ENCODE measurements at regions not wholly inside any gene's neighbourhood (a gene's known extent, or its start where the extent isn't known, plus 50 kb on each side); places are given as distances from the start of the nearest gene placed in this dataset.

GRCh38 chr18:8965398-8965797, 137.1 kb upstream of the NDUFV2 start:
- Mint-ChIP-seq H3K4me1 (peaks cover 15% of the 10 kb centered on the region), H3K9me3 (no peaks in the 10 kb centered on the region), H3K4me3 (no peak overlapping the region), H3K27me3 (no peaks in the 10 kb centered on the region), H3K27ac (no peak overlapping the region), H3K36me3 (no peaks in the 10 kb centered on the region)
- no peak for ATAC-seq

GRCh38 chr18:8966821-8967220, 135.7 kb upstream of the NDUFV2 start:
- no peaks in the 10 kb centered on the region for H3K9me3 Mint-ChIP-seq
- no peak overlapping the region for H3K4me3 Mint-ChIP-seq
- H3K36me3 Mint-ChIP-seq: no peaks in the 10 kb centered on the region
- no peak overlapping the region for H3K27ac Mint-ChIP-seq
- peaks cover 15% of the 10 kb centered on the region for H3K4me1 Mint-ChIP-seq
- no peaks in the 10 kb centered on the region for H3K27me3 Mint-ChIP-seq
- ATAC-seq: peak; percentile 59

GRCh38 chr18:8967573-8967972, 134.9 kb upstream of the NDUFV2 start:
- H3K27ac Mint-ChIP-seq: peak overlapping the region; percentile 39

GRCh38 chr18:8969639-8970390, 132.7 kb upstream of the NDUFV2 start:
- no peaks in the 10 kb centered on the region for H3K36me3 Mint-ChIP-seq
- peaks cover 7% of the 10 kb centered on the region for H3K9me3 Mint-ChIP-seq
- no peaks in the 10 kb centered on the region for H3K27me3 Mint-ChIP-seq
- no peak overlapping the region for H3K4me3 Mint-ChIP-seq
- peaks cover 15% of the 10 kb centered on the region for H3K4me1 Mint-ChIP-seq
- no peak for ATAC-seq
- H3K27ac Mint-ChIP-seq: no peak overlapping the region

More at GRCh38 chr18:8967573-8967972, 134.9 kb upstream of the NDUFV2 start:
- Mint-ChIP-seq H3K27me3 (no peaks in the 10 kb centered on the region), H3K36me3 (no peaks in the 10 kb centered on the region), H3K4me3 (no peak overlapping the region), H3K4me1 (peaks cover 15% of the 10 kb centered on the region), H3K9me3 (no peaks in the 10 kb centered on the region)
- ATAC-seq: no peak

- no peak for ATAC-seq
- Mint-ChIP-seq H3K27me3 (no peaks in the 10 kb centered on the region), H3K9me3 (peaks cover 7% of the 10 kb centered on the region), H3K4me3 (no peak overlapping the region), H3K36me3 (no peaks in the 10 kb centered on the region), H3K4me1 (peaks cover 15% of the 10 kb centered on the region), H3K27ac (no peak overlapping the region)
Measured at GRCh38 chr18:8970843-8971242, 131.7 kb upstream of the NDUFV2 start.

- Mint-ChIP-seq H3K36me3 (no peaks in the 10 kb centered on the region), H3K27ac (no peak overlapping the region), H3K9me3 (peaks cover 7% of the 10 kb centered on the region), H3K27me3 (no peaks in the 10 kb centered on the region), H3K4me3 (no peak overlapping the region), H3K4me1 (peaks cover 9% of the 10 kb centered on the region)
- ATAC-seq: no peak
Measured at GRCh38 chr18:8972116-8972515, 130.4 kb upstream of the NDUFV2 start.

GRCh38 chr18:8974279-8974678, 128.2 kb upstream of the NDUFV2 start:
- no peak for ATAC-seq
- Mint-ChIP-seq H3K4me3 (no peak overlapping the region), H3K4me1 (peaks cover 12% of the 10 kb centered on the region), H3K36me3 (no peaks in the 10 kb centered on the region), H3K27me3 (no peaks in the 10 kb centered on the region), H3K27ac (no peak overlapping the region), H3K9me3 (peaks cover 7% of the 10 kb centered on the region)

GRCh38 chr18:8974696-8975095, 127.8 kb upstream of the NDUFV2 start:
- H3K36me3 Mint-ChIP-seq: no peaks in the 10 kb centered on the region
- peaks cover 12% of the 10 kb centered on the region for H3K4me1 Mint-ChIP-seq
- H3K27ac Mint-ChIP-seq: no peak overlapping the region
- peaks cover 7% of the 10 kb centered on the region for H3K9me3 Mint-ChIP-seq
- H3K4me3 Mint-ChIP-seq: no peak overlapping the region
- no peak for ATAC-seq
- no peaks in the 10 kb centered on the region for H3K27me3 Mint-ChIP-seq

DNA sequence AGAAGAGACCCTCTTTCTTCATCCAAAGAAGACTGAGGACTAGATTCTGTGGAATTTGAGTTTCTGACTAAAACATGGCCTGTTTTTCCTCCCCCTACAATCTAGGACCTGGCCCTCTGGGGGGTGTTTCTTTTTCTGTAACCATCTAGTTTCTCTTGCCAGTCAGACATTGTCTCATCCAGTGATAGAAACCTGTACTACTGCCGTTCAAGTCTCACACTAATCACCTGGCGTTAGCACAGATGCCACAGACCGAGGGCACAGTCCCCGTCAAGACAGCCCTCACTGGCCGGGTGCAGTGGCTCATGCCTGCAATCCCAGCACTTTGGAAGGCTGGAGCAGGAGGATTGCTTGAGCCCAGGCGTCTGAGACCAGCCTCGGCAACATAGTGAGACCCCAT, 126.9 kb upstream of the NDUFV2 start:
- H3K4me1 Mint-ChIP-seq: peaks cover 12% of the 10 kb centered on the region
- H3K4me3 Mint-ChIP-seq: no peak overlapping the region
- no peaks in the 10 kb centered on the region for H3K36me3 Mint-ChIP-seq
- H3K27me3 Mint-ChIP-seq: no peaks in the 10 kb centered on the region
- no peak overlapping the region for H3K27ac Mint-ChIP-seq
- H3K9me3 Mint-ChIP-seq: peaks cover 7% of the 10 kb centered on the region
- ATAC-seq: no peak

GRCh38 chr18:8976606-8977005, 125.9 kb upstream of the NDUFV2 start:
- Mint-ChIP-seq H3K36me3 (no peaks in the 10 kb centered on the region), H3K9me3 (peaks cover 7% of the 10 kb centered on the region), H3K27ac (no peak overlapping the region), H3K4me3 (no peak overlapping the region), H3K4me1 (peaks cover 12% of the 10 kb centered on the region), H3K27me3 (no peaks in the 10 kb centered on the region)
- ATAC-seq: no peak

DNA sequence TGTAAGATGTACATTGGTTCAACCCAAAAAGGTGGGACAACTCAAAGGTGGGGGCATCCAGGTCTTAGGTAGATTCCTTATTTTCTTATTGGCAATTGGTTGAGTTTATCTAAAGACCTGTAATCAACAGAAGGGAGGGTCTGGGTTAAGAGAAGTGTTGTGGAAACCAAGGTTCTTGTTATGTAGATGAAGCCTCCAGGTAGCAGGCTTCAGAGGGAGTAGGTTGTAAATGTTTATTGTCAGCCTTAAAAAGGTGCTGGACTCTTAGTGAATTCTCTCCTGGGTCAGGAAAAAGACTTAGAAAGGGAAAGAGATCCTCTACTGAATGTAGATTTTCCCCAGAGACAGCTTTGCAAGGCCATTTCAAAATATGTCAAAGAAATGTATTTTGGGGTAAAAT, 125.3 kb upstream of the NDUFV2 start:
- no peak for ATAC-seq
- H3K36me3 Mint-ChIP-seq: no peaks in the 10 kb centered on the region
- H3K9me3 Mint-ChIP-seq: peaks cover 7% of the 10 kb centered on the region
- H3K4me1 Mint-ChIP-seq: peaks cover 12% of the 10 kb centered on the region
- H3K27me3 Mint-ChIP-seq: no peaks in the 10 kb centered on the region
- no peak overlapping the region for H3K27ac Mint-ChIP-seq
- no peak overlapping the region for H3K4me3 Mint-ChIP-seq

- no peaks in the 10 kb centered on the region for H3K27me3 Mint-ChIP-seq
- no peak overlapping the region for H3K27ac Mint-ChIP-seq
- peaks cover 6% of the 10 kb centered on the region for H3K9me3 Mint-ChIP-seq
- H3K36me3 Mint-ChIP-seq: no peaks in the 10 kb centered on the region
- peaks cover 12% of the 10 kb centered on the region for H3K4me1 Mint-ChIP-seq
- no peak overlapping the region for H3K4me3 Mint-ChIP-seq
- no peak for ATAC-seq
Measured at GRCh38 chr18:8977701-8978100, 124.8 kb upstream of the NDUFV2 start.

DNA sequence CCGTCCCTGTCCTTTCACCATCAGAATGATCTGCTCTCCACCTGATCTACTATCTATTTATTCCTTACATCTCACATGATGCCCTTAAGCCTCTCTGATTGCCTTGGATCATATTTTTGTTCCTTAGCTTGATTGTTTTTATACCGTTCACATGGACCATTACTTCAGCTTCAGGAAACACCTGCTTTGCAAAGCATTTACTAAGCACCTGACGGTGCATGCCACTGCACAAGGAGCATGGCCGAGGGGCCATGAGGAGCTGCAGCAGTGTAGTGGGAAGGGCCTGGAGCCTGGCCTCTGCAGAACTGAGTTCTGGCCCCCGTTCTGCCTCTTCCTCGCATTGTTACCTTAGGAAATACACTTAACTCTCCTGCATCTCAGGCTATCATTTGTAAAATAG, 124.1 kb upstream of the NDUFV2 start:
- ATAC-seq: no peak
- Mint-ChIP-seq H3K27ac (peak overlapping the region; percentile 36), H3K4me1 (peaks cover 12% of the 10 kb centered on the region), H3K36me3 (no peaks in the 10 kb centered on the region), H3K27me3 (no peaks in the 10 kb centered on the region), H3K9me3 (peaks cover 1% of the 10 kb centered on the region), H3K4me3 (no peak overlapping the region)

DNA sequence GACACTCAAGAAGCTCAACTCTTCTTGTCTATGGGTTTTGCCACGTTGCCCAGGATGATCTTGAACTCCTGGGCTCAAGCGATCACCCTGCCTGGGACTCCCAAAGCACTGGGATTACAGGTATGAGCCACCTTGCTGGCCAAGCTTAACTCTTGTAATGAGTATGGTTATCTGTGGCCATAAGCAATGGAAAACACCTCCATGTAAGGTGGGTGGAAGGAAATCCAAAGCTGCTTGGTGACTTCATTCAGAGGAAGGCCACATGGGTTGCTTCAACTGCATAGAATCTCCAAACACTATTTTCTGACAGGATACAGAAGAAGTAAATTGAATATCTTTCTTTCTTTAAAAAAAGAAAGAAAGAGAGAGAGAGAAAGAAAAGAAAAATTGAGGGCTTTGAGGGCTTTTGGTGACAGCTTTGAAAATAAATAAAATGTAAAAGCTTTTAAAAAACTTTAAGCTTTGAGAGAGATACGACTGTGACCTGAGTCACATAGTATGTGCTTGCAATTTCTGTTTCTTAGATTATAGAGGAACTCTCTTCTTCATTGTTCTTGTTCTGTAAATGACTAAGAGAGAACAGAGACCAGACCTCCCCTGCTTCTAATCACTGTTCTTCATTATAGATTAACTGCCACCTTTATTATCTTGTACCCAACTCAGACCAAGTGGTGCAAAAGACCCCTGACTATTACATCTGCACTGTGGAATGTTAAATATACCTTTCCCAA, 123.1 kb upstream of the NDUFV2 start:
- Mint-ChIP-seq H3K27ac (no peak overlapping the region), H3K9me3 (no peaks in the 10 kb centered on the region), H3K4me3 (no peak overlapping the region), H3K36me3 (no peaks in the 10 kb centered on the region), H3K27me3 (no peaks in the 10 kb centered on the region), H3K4me1 (peaks cover 12% of the 10 kb centered on the region)
- ATAC-seq: peak; percentile 36

DNA sequence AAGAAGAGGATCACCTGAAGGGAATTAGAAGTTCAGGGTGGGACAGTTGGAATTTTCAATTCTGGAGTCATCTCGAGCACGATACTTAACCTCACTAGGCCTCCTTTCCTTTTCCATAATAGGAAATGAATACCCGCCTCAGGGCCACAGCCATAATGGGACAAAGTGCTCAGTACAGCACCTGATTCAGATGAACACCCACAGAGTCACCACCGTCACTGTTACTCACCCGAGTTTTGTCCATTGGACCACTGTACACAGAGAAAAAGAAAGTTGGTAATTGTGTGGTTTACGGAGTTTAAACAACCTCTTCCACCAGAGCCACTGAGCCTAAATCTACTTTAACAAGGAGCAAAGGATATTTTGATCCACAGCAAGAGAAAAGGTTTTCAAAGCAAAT, 122.0 kb upstream of the NDUFV2 start:
- ATAC-seq: no peak
- no peak overlapping the region for H3K4me3 Mint-ChIP-seq
- H3K36me3 Mint-ChIP-seq: no peaks in the 10 kb centered on the region
- H3K4me1 Mint-ChIP-seq: peaks cover 12% of the 10 kb centered on the region
- H3K9me3 Mint-ChIP-seq: no peaks in the 10 kb centered on the region
- no peaks in the 10 kb centered on the region for H3K27me3 Mint-ChIP-seq
- no peak overlapping the region for H3K27ac Mint-ChIP-seq

GRCh38 chr18:8980918-8981317, 121.6 kb upstream of the NDUFV2 start:
- H3K27ac Mint-ChIP-seq: no peak overlapping the region
- H3K4me1 Mint-ChIP-seq: peaks cover 12% of the 10 kb centered on the region
- H3K27me3 Mint-ChIP-seq: no peaks in the 10 kb centered on the region
- no peaks in the 10 kb centered on the region for H3K9me3 Mint-ChIP-seq
- H3K4me3 Mint-ChIP-seq: no peak overlapping the region
- no peak for ATAC-seq
- no peaks in the 10 kb centered on the region for H3K36me3 Mint-ChIP-seq

Data from stimulated activated memory B cell treated with anti-CD40 and anti-IgM and Interleukin-4, amounts not matched to agents 10 μg/mL and 1 μg/mL and 100 μg/mL, for 72 hours (primary cell).